ENCODE measurements at regions not wholly inside any gene's neighbourhood (a gene's known extent, or its start where the extent isn't known, plus 50 kb on each side); places are given as distances from the start of the nearest gene placed in this dataset.

DNA sequence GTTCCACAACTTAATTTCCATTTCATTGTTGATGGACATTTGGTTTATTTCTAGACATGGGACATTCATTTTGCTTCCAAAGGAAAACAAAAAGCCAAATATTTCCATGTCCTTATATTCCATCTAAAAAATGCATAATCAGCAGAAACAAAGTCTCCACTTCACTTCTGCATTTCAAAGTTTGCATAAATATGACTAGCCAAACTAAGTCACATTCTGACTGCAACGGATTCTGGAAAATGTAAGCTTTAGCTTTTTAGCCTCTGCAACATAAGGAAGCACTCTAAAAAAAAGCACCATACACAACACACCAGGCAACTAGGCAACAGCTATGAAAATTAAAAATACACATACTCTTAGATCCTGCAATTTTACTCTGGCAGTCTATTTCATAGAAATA is 135.3 kb downstream of the ETAA1 start:
- no peak overlapping the region for H3K4me2 ChIP-seq (ENCODE audit: low read depth, low read length, poor library complexity, severe bottlenecking)
- no peak for TF ChIP-seq EZH2phosphoT487 (IDR thresholded peaks at IDR 0.05; ENCODE audit: borderline replicate concordance)
- TF ChIP-seq, protein P1, sequence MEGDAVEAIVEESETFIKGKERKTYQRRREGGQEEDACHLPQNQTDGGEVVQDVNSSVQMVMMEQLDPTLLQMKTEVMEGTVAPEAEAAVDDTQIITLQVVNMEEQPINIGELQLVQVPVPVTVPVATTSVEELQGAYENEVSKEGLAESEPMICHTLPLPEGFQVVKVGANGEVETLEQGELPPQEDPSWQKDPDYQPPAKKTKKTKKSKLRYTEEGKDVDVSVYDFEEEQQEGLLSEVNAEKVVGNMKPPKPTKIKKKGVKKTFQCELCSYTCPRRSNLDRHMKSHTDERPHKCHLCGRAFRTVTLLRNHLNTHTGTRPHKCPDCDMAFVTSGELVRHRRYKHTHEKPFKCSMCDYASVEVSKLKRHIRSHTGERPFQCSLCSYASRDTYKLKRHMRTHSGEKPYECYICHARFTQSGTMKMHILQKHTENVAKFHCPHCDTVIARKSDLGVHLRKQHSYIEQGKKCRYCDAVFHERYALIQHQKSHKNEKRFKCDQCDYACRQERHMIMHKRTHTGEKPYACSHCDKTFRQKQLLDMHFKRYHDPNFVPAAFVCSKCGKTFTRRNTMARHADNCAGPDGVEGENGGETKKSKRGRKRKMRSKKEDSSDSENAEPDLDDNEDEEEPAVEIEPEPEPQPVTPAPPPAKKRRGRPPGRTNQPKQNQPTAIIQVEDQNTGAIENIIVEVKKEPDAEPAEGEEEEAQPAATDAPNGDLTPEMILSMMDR (conservative IDR thresholded peaks at IDR 0.05; ENCODE audit: low read length), result no peak
- H3K9me2 ChIP-seq (replicated peaks; ENCODE audit: low read depth, low read length), result no peaks in the 10 kb centered on the region
- no peak overlapping the region for H2AFZ ChIP-seq (ENCODE audit: low read length)
- H4K20me1 ChIP-seq (ENCODE audit: insufficient read depth, low read length, poor library complexity, severe bottlenecking), result no peaks in the 10 kb centered on the region
- no peaks in the 10 kb centered on the region for H3K4me1 ChIP-seq (ENCODE audit: insufficient read depth, low read length, poor library complexity, severe bottlenecking)
- no peaks in the 10 kb centered on the region for H3K36me3 ChIP-seq (ENCODE audit: insufficient read depth, low read length)
- H3K79me2 ChIP-seq (ENCODE audit: insufficient read depth, low read length), result no peaks in the 10 kb centered on the region
- H3K9me3 ChIP-seq (ENCODE audit: insufficient read depth, low read depth, low read length), result no peaks in the 10 kb centered on the region
- H3K9ac ChIP-seq (ENCODE audit: low read depth, low read length, poor library complexity, severe bottlenecking), result no peak overlapping the region
- H3K4me3 ChIP-seq (ENCODE audit: low read length, poor library complexity, severe bottlenecking), result no peak overlapping the region
- H3F3A ChIP-seq (ENCODE audit: low read depth), result no peaks in the 10 kb centered on the region
- no peaks in the 10 kb centered on the region for H3K27me3 ChIP-seq (ENCODE audit: insufficient read depth, low read length, poor library complexity, severe bottlenecking)

- H3K9me2 ChIP-seq (replicated peaks; ENCODE audit: low read depth, low read length), result no peaks in the 10 kb centered on the region
- no peaks in the 10 kb centered on the region for H3F3A ChIP-seq (ENCODE audit: low read depth)
- no peak for TF ChIP-seq EZH2phosphoT487 (IDR thresholded peaks at IDR 0.05; ENCODE audit: borderline replicate concordance)
- TF ChIP-seq, protein P1 (conservative IDR thresholded peaks at IDR 0.05; ENCODE audit: low read length), result no peak
- no peak overlapping the region for H3K4me3 ChIP-seq (ENCODE audit: low read length, poor library complexity, severe bottlenecking)
- H2AFZ ChIP-seq (ENCODE audit: low read length), result no peak overlapping the region
- no peaks in the 10 kb centered on the region for H3K9me3 ChIP-seq (ENCODE audit: insufficient read depth, low read depth, low read length)
- no peak overlapping the region for H3K4me2 ChIP-seq (ENCODE audit: low read depth, low read length, poor library complexity, severe bottlenecking)
- H3K4me1 ChIP-seq (ENCODE audit: insufficient read depth, low read length, poor library complexity, severe bottlenecking), result no peaks in the 10 kb centered on the region
- no peaks in the 10 kb centered on the region for H3K27me3 ChIP-seq (ENCODE audit: insufficient read depth, low read length, poor library complexity, severe bottlenecking)
- no peaks in the 10 kb centered on the region for H4K20me1 ChIP-seq (ENCODE audit: insufficient read depth, low read length, poor library complexity, severe bottlenecking)
- no peaks in the 10 kb centered on the region for H3K36me3 ChIP-seq (ENCODE audit: insufficient read depth, low read length)
- H3K79me2 ChIP-seq (ENCODE audit: insufficient read depth, low read length), result no peaks in the 10 kb centered on the region
- H3K9ac ChIP-seq (ENCODE audit: low read depth, low read length, poor library complexity, severe bottlenecking), result no peak overlapping the region
Observed at GRCh38 chr2:67534745-67535144, 137.6 kb downstream of the ETAA1 start.

DNA sequence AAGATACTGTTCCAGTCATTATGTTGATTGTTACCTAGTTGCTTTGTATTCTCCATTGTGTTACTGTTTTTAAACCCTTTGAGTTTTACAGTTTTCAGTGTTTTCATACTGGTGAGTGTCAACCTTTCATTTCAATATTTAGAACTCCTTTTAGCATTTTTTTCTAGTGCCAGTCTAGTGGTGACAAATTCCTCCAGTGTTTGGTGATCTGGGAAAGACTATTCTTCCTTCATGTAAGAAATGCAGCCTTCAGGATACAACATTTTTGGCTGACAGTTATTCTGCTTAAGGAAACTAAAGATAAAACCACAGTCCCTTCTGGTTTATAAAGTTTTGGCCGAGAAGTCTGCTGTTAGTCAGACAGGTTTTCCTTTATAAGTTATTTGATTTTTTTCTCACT is 143.8 kb downstream of the ETAA1 start:
- TF ChIP-seq, protein P1 (conservative IDR thresholded peaks at IDR 0.05; ENCODE audit: low read length), result no peak
- TF ChIP-seq EZH2phosphoT487 (IDR thresholded peaks at IDR 0.05; ENCODE audit: borderline replicate concordance), result no peak
- no peaks in the 10 kb centered on the region for H3K27me3 ChIP-seq (ENCODE audit: insufficient read depth, low read length, poor library complexity, severe bottlenecking)
- H4K20me1 ChIP-seq (ENCODE audit: insufficient read depth, low read length, poor library complexity, severe bottlenecking), result no peaks in the 10 kb centered on the region
- no peaks in the 10 kb centered on the region for H3K4me1 ChIP-seq (ENCODE audit: insufficient read depth, low read length, poor library complexity, severe bottlenecking)
- H3K9me3 ChIP-seq (ENCODE audit: insufficient read depth, low read depth, low read length), result no peaks in the 10 kb centered on the region
- H3K4me2 ChIP-seq (ENCODE audit: low read depth, low read length, poor library complexity, severe bottlenecking), result no peak overlapping the region
- H3K79me2 ChIP-seq (ENCODE audit: insufficient read depth, low read length), result no peaks in the 10 kb centered on the region
- no peaks in the 10 kb centered on the region for H3K36me3 ChIP-seq (ENCODE audit: insufficient read depth, low read length)
- H3K9me2 ChIP-seq (replicated peaks; ENCODE audit: low read depth, low read length), result no peaks in the 10 kb centered on the region
- H3K4me3 ChIP-seq (ENCODE audit: low read length, poor library complexity, severe bottlenecking), result no peak overlapping the region
- no peaks in the 10 kb centered on the region for H3F3A ChIP-seq (ENCODE audit: low read depth)
- H2AFZ ChIP-seq (ENCODE audit: low read length), result no peak overlapping the region
- H3K9ac ChIP-seq (ENCODE audit: low read depth, low read length, poor library complexity, severe bottlenecking), result no peak overlapping the region
